Loucy (cell line): ENCODE measurements at regions not wholly inside any gene's neighbourhood (a gene's known extent, or its start where the extent isn't known, plus 50 kb on each side); places are given as distances from the start of the nearest gene placed in this dataset.

Experiments
- EZH2phosphoT487 ChIP-seq: fragments of 200-600 bp; IDR thresholded peaks from 2 replicates; pipeline ENCODE4 v1.6.1; 2018; ENCODE audit warnings: antibody characterized with exemption, mild to moderate bottlenecking, moderate library complexity, borderline replicate concordance
- TF ChIP-seq, protein P1 (sequence below): fragments of 200-600 bp; sonication (generic); conservative IDR thresholded peaks from 2 replicates; pipeline ENCODE4 v1.5.1; 2014; ENCODE audit warnings: mild to moderate bottlenecking, antibody characterized with exemption, low read length

DNA sequence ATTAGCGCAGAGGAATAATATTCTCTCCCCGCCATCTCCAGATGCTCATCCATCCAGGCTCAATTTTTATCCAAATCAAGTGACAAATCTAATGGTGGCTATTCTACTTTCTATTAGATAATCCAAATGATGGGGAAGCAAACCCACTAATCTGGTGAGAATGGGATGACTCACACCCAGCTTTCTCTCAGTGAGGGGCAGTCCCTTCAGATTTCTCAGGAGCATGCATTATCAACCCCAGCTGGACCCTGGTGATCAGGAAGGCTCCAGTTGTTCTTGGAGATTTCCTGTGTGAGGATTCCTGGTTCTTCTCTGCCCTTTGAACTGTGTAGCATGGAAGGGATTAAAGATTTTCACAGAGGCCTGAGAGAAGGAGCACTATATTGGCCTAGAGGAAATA is 358.0 kb downstream of the WDR72 start:
- TF ChIP-seq, protein P1, sequence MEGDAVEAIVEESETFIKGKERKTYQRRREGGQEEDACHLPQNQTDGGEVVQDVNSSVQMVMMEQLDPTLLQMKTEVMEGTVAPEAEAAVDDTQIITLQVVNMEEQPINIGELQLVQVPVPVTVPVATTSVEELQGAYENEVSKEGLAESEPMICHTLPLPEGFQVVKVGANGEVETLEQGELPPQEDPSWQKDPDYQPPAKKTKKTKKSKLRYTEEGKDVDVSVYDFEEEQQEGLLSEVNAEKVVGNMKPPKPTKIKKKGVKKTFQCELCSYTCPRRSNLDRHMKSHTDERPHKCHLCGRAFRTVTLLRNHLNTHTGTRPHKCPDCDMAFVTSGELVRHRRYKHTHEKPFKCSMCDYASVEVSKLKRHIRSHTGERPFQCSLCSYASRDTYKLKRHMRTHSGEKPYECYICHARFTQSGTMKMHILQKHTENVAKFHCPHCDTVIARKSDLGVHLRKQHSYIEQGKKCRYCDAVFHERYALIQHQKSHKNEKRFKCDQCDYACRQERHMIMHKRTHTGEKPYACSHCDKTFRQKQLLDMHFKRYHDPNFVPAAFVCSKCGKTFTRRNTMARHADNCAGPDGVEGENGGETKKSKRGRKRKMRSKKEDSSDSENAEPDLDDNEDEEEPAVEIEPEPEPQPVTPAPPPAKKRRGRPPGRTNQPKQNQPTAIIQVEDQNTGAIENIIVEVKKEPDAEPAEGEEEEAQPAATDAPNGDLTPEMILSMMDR = no peak
- TF ChIP-seq EZH2phosphoT487 = no peak
